SHP77 treated with DMSO at 0.1 percent for 48 hours (cell line): ENCODE measurements at regions not wholly inside any gene's neighbourhood (a gene's known extent, or its start where the extent isn't known, plus 50 kb on each side); places are given as distances from the start of the nearest gene placed in this dataset.
A peak's percentile ranks its signal among the peaks of the same experiment; 100 is the strongest.
"Not testable (repeated sequence)": the region's sequence is repeated elsewhere in the genome, so short reads cannot be mapped to it uniquely, and the experiment has no call there.

ENCODE experiments used
- DNase-seq: peaks from one replicate; lab custom pipeline; 2025; lab: John Stamatoyannopoulos, UW

- DNase-seq, result no peak
Measured at GRCh38 chr12:86407620-86408208, 151.5 kb upstream of the MGAT4C start.

GRCh38 chr12:86389949-86390348 is 133.8 kb upstream of the MGAT4C start:
- DNase-seq, result no peak

GRCh38 chr12:86387591-86388145 is 131.5 kb upstream of the MGAT4C start:
- no peak for DNase-seq

GRCh38 chr12:86383759-86384158 is 127.6 kb upstream of the MGAT4C start:
- not testable (repeated sequence) for DNase-seq

GRCh38 chr12:86379337-86379736 is 123.1 kb upstream of the MGAT4C start:
- DNase-seq, result no peak

- no peak for DNase-seq
Measured at GRCh38 chr12:86376052-86376451, 119.9 kb upstream of the MGAT4C start.

- no peak for DNase-seq
Measured at GRCh38 chr12:86373813-86374212, 117.6 kb upstream of the MGAT4C start.

- DNase-seq, result no peak
Measured at GRCh38 chr12:86367137-86367536, 110.9 kb upstream of the MGAT4C start.

- DNase-seq, result peak; percentile 13
Measured at GRCh38 chr12:86349196-86349595, 93.0 kb upstream of the MGAT4C start.

GRCh38 chr12:86333955-86334522 is 77.8 kb upstream of the MGAT4C start:
- no peak for DNase-seq

GRCh38 chr12:86331457-86331856 is 75.3 kb upstream of the MGAT4C start:
- DNase-seq, result no peak

GRCh38 chr12:86331012-86331411 is 74.8 kb upstream of the MGAT4C start:
- no peak for DNase-seq

- DNase-seq, result no peak
Measured at GRCh38 chr12:86312232-86312631, 56.0 kb upstream of the MGAT4C start.
